NCI-H2081 (cell line): ENCODE measurements at regions not wholly inside any gene's neighbourhood (a gene's known extent, or its start where the extent isn't known, plus 50 kb on each side); places are given as distances from the start of the nearest gene placed in this dataset.

Source experiments
- DNase-seq, 2 experiments: peaks; one replicate each; lab custom pipeline; 2025; lab: John Stamatoyannopoulos, UW

DNA sequence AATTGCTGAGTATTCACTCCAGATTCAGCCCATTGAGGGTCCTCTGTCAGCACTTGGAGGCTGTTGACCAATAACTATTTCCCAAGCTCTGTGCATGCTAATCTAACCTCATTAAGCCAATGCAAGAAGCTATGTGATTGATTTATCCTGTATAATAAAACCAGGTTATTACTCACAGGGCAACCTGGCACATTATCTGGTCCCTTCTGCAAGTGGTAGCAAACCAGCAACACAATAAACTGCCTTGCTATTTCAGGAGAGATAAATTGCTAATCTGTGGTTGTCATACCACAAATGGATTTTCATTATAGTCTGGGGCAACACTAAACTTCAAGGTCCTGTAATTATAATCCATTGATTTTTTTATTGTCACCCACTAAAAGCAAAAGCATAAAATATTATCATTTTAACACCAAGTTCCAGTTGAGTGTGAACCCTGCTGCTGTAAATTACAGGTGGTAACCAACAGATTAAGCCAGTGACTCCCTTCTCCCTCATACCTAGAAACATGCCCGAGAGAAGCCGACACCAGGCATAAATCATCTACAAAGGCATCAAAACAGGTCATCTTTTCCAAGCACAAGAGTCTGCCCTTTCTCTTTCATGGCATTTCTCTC is 51.1 kb upstream of the SOX9 start:
- DNase-seq: peak; percentile 73 to 87
